Right atrium auricular region (tissue), 2 donors: ENCODE measurements at regions not wholly inside any gene's neighbourhood (a gene's known extent, or its start where the extent isn't known, plus 50 kb on each side); places are given as distances from the start of the nearest gene placed in this dataset.

Experiments used
- DNase-seq: peaks from one replicate; pipeline ENCODE4 v3.0.0-alpha.2; 2019; ENCODE audit warnings: low spot score
- H3K27ac ChIP-seq, 2 donors: fragments of 200-600 bp; sonication (generic); 1 replicate in 1 of 2; 2 replicates in 1 of 2; pipeline ENCODE4 v1.5.1; 2016 to 2019
- H3K27me3 ChIP-seq, 2 donors: fragments of 200-600 bp; sonication (generic); one replicate each; pipeline versions ENCODE4 v1.5.1 to v1.6.0; 2017 to 2019
- H3K36me3 ChIP-seq: fragments of 200-600 bp; sonication (generic); one replicate; pipeline ENCODE4 v1.5.1; 2016
- H3K4me1 ChIP-seq, 2 donors: fragments of 200-600 bp; sonication (generic); one replicate each; pipeline versions ENCODE4 v1.5.1 to v1.6.0; 2017 to 2019
- H3K4me3 ChIP-seq, 2 donors: fragments of 200-600 bp; sonication (generic); 1 replicate in 1 of 2; 2 replicates in 1 of 2; pipeline ENCODE4 v1.5.1; 2017 to 2019; ENCODE audit warnings: mild to moderate bottlenecking in 1 of 2, moderate library complexity in 1 of 2
- H3K9me3 ChIP-seq, 2 donors: fragments of 200-600 bp; sonication (generic); one replicate each; pipeline ENCODE4 v1.5.1; 2019
- TF ChIP-seq, protein P1 (sequence below), 2 donors: fragments of 200-600 bp; sonication (generic); IDR thresholded peaks; one replicate each; pipeline ENCODE4 v1.5.1; 2019; ENCODE audit warnings: antibody characterized with exemption in 2 of 2

DNA sequence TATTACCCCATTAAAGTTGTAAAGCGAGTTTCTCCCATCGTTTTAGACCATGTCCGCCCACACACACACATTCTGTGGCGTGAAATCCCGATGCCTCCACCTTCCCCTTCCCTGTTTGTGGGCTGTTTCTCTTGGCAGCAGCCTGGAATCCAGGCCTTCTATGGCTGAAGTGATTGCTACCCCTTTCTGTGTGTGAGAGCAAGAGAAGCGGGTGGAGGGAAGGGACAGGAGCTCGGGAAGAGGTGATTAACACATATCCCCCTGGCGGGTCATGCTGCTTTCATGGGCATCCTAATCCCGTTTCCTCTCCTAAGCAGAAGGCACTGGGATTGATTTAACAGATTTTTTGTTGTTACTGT lies 283.8 kb upstream of the RGMA start:
- no peaks in the 10 kb centered on the region for H3K4me1 ChIP-seq
- H3K27ac ChIP-seq, result no peak overlapping the region
- no peaks in the 10 kb centered on the region for H3K36me3 ChIP-seq
- no peaks in the 10 kb centered on the region for H3K27me3 ChIP-seq
- TF ChIP-seq, protein P1, sequence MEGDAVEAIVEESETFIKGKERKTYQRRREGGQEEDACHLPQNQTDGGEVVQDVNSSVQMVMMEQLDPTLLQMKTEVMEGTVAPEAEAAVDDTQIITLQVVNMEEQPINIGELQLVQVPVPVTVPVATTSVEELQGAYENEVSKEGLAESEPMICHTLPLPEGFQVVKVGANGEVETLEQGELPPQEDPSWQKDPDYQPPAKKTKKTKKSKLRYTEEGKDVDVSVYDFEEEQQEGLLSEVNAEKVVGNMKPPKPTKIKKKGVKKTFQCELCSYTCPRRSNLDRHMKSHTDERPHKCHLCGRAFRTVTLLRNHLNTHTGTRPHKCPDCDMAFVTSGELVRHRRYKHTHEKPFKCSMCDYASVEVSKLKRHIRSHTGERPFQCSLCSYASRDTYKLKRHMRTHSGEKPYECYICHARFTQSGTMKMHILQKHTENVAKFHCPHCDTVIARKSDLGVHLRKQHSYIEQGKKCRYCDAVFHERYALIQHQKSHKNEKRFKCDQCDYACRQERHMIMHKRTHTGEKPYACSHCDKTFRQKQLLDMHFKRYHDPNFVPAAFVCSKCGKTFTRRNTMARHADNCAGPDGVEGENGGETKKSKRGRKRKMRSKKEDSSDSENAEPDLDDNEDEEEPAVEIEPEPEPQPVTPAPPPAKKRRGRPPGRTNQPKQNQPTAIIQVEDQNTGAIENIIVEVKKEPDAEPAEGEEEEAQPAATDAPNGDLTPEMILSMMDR (IDR thresholded peaks at IDR 0.05), result no peak
- H3K9me3 ChIP-seq, result no peaks in the 10 kb centered on the region
- H3K4me3 ChIP-seq, result no peak overlapping the region
- no peak for DNase-seq

DNA sequence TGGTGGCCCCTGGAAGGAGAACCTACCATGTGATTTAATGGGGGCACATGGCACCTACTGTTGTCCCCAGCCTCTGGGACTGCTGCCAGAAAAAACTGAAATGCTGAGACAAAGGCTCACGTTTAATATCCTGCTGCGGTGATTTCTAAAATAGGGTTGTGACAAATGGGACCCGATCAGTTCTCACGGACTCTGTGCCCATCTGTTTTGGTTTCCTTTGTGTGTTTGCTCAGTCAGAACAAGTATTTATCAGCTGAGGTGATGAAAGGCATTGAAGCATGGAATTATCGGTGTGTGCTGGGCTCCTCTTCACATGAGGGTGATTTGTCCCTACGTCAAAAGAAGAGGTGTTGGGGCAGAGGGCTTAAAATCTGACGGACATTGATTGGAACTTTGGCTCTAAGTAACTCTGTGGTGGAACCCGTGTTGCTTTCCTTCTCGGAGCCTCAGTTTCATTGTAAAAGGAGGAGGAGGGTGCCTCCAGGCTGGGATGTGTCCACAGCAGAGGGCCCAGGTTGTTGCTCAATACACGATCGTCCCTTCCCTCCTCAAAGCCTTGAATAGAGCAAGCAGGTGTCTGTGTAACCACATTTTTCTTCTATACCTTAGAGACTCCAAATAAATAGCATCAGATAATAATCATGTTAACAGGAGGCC lies 283.3 kb upstream of the RGMA start:
- Histone ChIP-seq H3K27me3 (no peaks in the 10 kb centered on the region), H3K4me1 (no peaks in the 10 kb centered on the region), H3K36me3 (no peaks in the 10 kb centered on the region), H3K9me3 (no peaks in the 10 kb centered on the region), H3K4me3 (no peak overlapping the region), H3K27ac (no peak overlapping the region)
- no peak for DNase-seq
- TF ChIP-seq, protein P1 (IDR thresholded peaks at IDR 0.05), result no peak

DNA sequence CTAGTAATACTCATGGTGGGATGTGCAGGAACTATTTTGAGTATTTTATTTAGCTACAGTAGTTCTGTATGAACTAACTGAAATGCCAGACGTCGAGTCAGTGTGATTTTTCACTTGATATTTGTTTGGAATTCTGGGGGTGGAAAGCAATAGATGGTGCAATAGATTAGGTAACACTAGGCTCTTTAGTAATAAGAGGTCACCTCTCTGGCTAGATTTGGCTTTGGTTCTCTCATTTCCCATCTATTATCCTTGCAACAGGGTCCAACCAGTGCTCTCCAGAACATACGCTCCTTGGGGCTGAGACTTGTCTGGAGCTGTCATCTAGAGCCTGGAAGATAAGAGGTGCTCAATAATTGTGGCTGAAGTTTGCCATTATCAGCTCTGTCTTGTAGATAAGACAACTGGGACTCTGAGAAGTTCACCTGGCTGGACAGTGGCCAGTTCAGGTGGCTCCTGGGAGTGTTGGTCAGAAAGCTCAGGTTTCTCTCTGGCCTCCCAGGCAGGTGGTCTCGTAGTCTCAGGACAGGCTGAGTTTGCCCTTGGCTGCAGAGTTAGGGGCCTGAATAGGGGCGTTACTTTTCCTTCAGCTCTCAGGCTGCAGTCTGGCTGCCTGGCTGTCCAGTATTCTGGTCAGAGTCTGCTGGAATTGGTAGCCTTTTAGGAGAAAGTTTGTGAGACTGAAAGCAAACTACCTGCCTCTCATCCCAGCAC lies 277.5 kb upstream of the RGMA start:
- H3K27me3 ChIP-seq, result no peaks in the 10 kb centered on the region
- no peaks in the 10 kb centered on the region for H3K4me1 ChIP-seq
- H3K27ac ChIP-seq, result no peak overlapping the region
- no peaks in the 10 kb centered on the region for H3K9me3 ChIP-seq
- TF ChIP-seq, protein P1 (IDR thresholded peaks at IDR 0.05), result no peak
- H3K4me3 ChIP-seq, result no peak overlapping the region
- no peak for DNase-seq
- H3K36me3 ChIP-seq, result no peaks in the 10 kb centered on the region

DNA sequence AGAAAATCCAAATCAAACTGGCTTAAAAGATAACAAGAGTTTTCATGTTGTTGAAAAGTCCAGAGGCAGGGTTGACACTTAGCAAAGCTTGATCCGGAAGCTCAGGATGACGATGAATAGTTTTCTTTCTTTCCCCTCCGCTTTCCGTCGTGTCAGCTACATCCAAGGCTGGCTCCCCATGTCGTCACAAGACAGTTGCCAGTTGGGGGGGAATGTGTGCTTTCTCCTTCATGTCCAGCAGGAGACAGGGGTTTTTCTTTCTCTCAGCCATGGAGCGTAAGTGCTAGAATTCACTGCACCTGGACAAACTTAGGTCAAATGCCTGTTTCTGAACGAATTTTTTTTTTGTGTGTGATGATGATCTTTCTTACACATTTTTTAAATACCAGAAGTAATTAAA lies 273.8 kb upstream of the RGMA start:
- TF ChIP-seq, protein P1 (IDR thresholded peaks at IDR 0.05), result no peak
- Histone ChIP-seq H3K4me3 (no peak overlapping the region), H3K27ac (no peak overlapping the region), H3K4me1 (no peaks in the 10 kb centered on the region), H3K9me3 (no peaks in the 10 kb centered on the region), H3K36me3 (no peaks in the 10 kb centered on the region), H3K27me3 (no peaks in the 10 kb centered on the region)
- DNase-seq, result no peak

DNA sequence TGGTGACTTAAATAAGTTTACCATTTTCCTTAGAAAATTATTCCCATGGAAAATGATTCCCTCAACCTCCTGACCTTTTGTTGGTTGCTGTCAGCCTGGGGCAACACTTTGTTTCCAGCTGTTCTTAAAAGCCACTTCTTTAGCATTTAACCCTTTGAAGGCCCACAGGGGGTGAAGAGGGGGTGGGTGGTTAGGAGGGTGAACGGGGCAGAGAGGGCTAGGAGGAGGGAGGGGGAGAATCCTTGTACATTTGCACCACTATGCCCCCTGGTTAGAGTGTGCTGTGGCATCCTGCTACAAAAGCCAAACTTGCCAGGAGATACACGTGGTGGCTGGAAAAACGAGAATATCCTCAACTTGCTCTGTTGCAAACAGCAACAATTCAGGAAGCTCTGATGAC lies 273.2 kb upstream of the RGMA start:
- TF ChIP-seq, protein P1 (IDR thresholded peaks at IDR 0.05), result no peak
- H3K27ac ChIP-seq, result no peak overlapping the region
- no peaks in the 10 kb centered on the region for H3K36me3 ChIP-seq
- no peak for DNase-seq
- no peaks in the 10 kb centered on the region for H3K9me3 ChIP-seq
- H3K4me1 ChIP-seq, result no peaks in the 10 kb centered on the region
- H3K4me3 ChIP-seq, result no peak overlapping the region
- no peaks in the 10 kb centered on the region for H3K27me3 ChIP-seq

DNA sequence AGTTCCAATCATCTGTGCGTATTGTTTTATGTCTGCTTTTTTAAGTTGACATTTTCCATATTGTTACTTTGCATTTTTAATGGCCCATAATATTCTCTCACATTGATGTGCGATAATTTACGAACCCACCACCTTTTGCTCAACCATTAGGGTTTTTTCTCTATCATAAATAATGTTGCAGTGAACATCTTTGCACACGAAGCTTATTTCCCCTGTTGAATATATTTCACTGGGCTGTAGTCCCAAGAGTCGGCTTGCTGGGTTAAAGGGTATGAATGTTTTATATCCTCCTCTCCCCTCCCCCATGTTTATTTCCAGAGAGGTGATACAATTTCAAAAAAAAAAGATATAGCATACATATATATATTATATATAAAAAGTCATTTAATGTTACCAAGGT lies 272.7 kb upstream of the RGMA start:
- no peak overlapping the region for H3K27ac ChIP-seq
- DNase-seq, result no peak
- no peaks in the 10 kb centered on the region for H3K27me3 ChIP-seq
- TF ChIP-seq, protein P1 (IDR thresholded peaks at IDR 0.05), result no peak
- no peaks in the 10 kb centered on the region for H3K36me3 ChIP-seq
- H3K4me1 ChIP-seq, result no peaks in the 10 kb centered on the region
- H3K9me3 ChIP-seq, result no peaks in the 10 kb centered on the region
- no peak overlapping the region for H3K4me3 ChIP-seq
